CD4-positive, alpha-beta memory T cell (primary cell): ENCODE measurements at regions not wholly inside any gene's neighbourhood (a gene's known extent, or its start where the extent isn't known, plus 50 kb on each side); places are given as distances from the start of the nearest gene placed in this dataset.

Experiments
- CTCF ChIA-PET: fragments of 350-600 bp; sonication (Branson Sonifier 250); formaldehyde crosslinking; loops from one replicate; lab custom pipeline; 2021; ENCODE audit warnings: inconsistent platforms; ENCODE audit not compliant: partially characterized antibody; lab: Charles Lee
- POLR2A ChIA-PET: fragments of 350-600 bp; sonication (Branson Sonifier 250); formaldehyde crosslinking; loops from one replicate; lab custom pipeline; 2021; ENCODE audit not compliant: partially characterized antibody; lab: Charles Lee
- DNase-seq, 5 donors: peaks; one replicate each; pipeline versions ENCODE4 v3.0.0 to v3.0.0-alpha.2; 2020 to 2022; ENCODE audit warnings: mixed read lengths in 1 of 5
- H3K27ac ChIP-seq: one replicate; pipeline ENCODE4 v1.7.0; 2013; ENCODE audit warnings: low read depth, low read length
- H3K27me3 ChIP-seq: 2 replicates; pipeline ENCODE4 v1.7.0; 2013; ENCODE audit warnings: mild to moderate bottlenecking, low read length, moderate library complexity; ENCODE audit not compliant: insufficient read depth
- H3K36me3 ChIP-seq: 2 replicates; pipeline ENCODE4 v1.7.0; 2013; ENCODE audit warnings: mild to moderate bottlenecking, low read length, moderate library complexity; ENCODE audit not compliant: insufficient read depth
- H3K4me1 ChIP-seq: 2 replicates; pipeline ENCODE4 v1.7.0; 2013; ENCODE audit warnings: mild to moderate bottlenecking, low read length, moderate library complexity; ENCODE audit not compliant: insufficient read depth
- H3K4me3 ChIP-seq, 2 donors: one replicate each; pipeline ENCODE4 v1.7.0; 2013; ENCODE audit warnings: low read length in 2 of 2, mild to moderate bottlenecking in 1 of 2
- H3K9me3 ChIP-seq, 2 donors: one replicate each; pipeline ENCODE4 v1.7.0; 2013; ENCODE audit warnings: low read length in 2 of 2, control low read depth in 1 of 2; ENCODE audit not compliant: control insufficient read depth in 1 of 2
- H3K27ac Mint-ChIP-seq, 7 donors: one replicate each; pipeline ENCODE4 v1.8.0; 2020 to 2021; ENCODE audit warnings: mixed read lengths in 7 of 7, mild to moderate bottlenecking in 6 of 7, inconsistent platforms in 3 of 7, moderate library complexity in 3 of 7
- H3K27me3 Mint-ChIP-seq, 2 donors: one replicate each; pipeline ENCODE4 v1.8.0; 2020 to 2021; ENCODE audit warnings: mixed read lengths in 2 of 2
- H3K36me3 Mint-ChIP-seq, 2 donors: one replicate each; pipeline ENCODE4 v1.8.0; 2020 to 2021; ENCODE audit warnings: mixed read lengths in 2 of 2, inconsistent platforms in 1 of 2, mild to moderate bottlenecking in 1 of 2
- H3K4me1 Mint-ChIP-seq, 4 donors: one replicate each; pipeline ENCODE4 v1.8.0; 2020 to 2021; ENCODE audit warnings: mixed read lengths in 4 of 4, mild to moderate bottlenecking in 1 of 4
- H3K4me3 Mint-ChIP-seq, 8 donors: one replicate each; pipeline ENCODE4 v1.8.0; 2020 to 2021; ENCODE audit warnings: mixed read lengths in 8 of 8, mild to moderate bottlenecking in 7 of 8, moderate library complexity in 6 of 8, inconsistent platforms in 3 of 8
- H3K9me3 Mint-ChIP-seq, 8 donors: one replicate each; pipeline ENCODE4 v1.8.0; 2020 to 2021; ENCODE audit warnings: mixed read lengths in 8 of 8, mild to moderate bottlenecking in 5 of 8, inconsistent platforms in 3 of 8, moderate library complexity in 1 of 8
- intact Hi-C: fragments of 100-400 bp; cut with micrococcal nuclease; formaldehyde crosslinking; loops from one replicate; pipeline ENCODE4 v1.15.1; 2023

DNA sequence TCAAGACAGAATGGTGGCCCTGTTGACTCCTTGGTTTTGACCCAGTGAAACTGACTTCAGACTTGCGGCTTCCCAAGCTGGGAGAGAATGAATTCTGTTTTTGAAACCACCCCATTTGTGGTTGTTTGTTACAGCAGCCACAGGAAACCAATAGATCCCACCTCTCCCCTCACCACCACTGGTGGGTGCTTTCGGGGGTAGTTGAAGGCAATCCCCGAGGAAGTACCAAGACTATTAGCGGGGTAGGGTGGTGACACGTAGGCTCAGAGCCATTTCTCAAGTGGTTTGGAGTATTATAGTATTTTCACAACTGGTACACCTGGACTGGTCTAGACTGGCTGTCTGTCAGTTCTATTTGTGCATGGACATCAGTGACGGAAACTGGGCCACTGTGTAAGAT lies 189.1 kb upstream of the RBPJ start:
- Histone ChIP-seq H3K27me3 (no peaks in the 10 kb centered on the region), H3K27ac (peak overlapping the region; percentile 57), H3K9me3 (no peaks in the 10 kb centered on the region), H3K4me1 (peaks cover 32% of the 10 kb centered on the region), H3K36me3 (no peaks in the 10 kb centered on the region), H3K4me3 (no peak overlapping the region)
- peaks cover 20 to 52% (median 40%) of the 10 kb centered on the region in 4 donors for H3K4me1 Mint-ChIP-seq
- H3K27me3 Mint-ChIP-seq, result no peaks in the 10 kb centered on the region
- H3K27ac Mint-ChIP-seq, result peak overlapping the region; percentile 85 to 97 (median 92)
- H3K36me3 Mint-ChIP-seq, result peaks cover 2 to 4% of the 10 kb centered on the region in 2 donors
- DNase-seq, result peak; percentile 43 to 74 (median 55)
- POLR2A ChIA-PET, result interaction anchor here (1.6 kb wide), 1 partner anchor 43 kb away, joined by 3 read pairs; no protein-coding TSS in a partner anchor
- H3K4me3 Mint-ChIP-seq, result peak overlapping the region in 7 of 8 donors; percentile 29 to 74 (median 64)
- peaks cover 0 to 9% (median 3%) of the 10 kb centered on the region in 8 donors for H3K9me3 Mint-ChIP-seq
- CTCF ChIA-PET, result no interaction called here
- intact Hi-C loops, result loop anchor here (5.0 kb wide), 1 partner anchor 44 kb away; no protein-coding TSS in a partner anchor

DNA sequence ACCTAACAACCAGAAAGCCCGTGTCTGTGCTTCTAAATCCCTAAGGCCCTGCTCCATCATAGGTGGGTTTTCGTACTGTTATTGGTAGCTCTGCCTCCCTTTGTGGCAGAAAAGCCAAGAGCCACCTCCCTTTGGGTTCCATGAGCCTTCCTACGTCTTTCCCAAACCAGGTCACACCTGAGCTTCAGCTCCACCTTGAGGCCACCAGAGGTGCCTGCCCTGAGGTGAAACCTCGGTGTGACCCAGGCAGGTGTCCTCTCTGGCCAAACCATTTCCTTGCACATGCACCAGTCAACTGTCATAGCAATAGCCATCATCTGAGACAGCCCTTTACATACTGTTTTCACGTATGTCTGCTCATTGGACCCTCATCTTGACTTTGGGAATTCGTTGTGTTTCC lies 188.0 kb upstream of the RBPJ start:
- no peak overlapping the region for H3K27ac ChIP-seq
- POLR2A ChIA-PET, result interaction anchor here (0.9 to 1.1 kb wide), 2 partner anchors 9 to 51 kb away, joined by 3 read pairs; no protein-coding TSS in a partner anchor

DNA sequence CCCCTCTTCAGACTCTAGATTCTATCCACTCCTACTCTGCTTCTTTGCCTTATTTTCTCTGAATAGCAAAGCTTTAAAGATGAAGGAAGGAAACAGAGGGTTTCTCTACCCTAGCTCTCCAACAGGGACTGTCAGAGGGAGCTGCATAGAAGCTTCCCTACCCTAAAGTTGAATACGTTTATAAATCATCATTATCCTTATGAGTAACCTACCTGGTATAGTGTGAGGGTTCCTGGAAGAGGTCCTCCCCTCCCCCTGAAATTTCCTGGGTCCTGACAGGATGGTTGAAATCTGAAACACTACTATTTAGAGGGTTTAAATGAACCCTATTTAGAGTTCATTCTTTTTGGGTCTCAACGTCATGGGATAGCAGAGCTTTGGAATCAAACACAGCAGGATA lies 187.0 kb upstream of the RBPJ start:
- no peak overlapping the region for H3K27ac ChIP-seq
- CTCF ChIA-PET, result interaction anchor here (1.4 to 1.8 kb wide), 3 partner anchors 8 to 197 kb away, joined by 3 to 7 read pairs (median 4); no protein-coding TSS in a partner anchor
- H3K4me3 Mint-ChIP-seq, result peak overlapping the region in 1 of 8 donors; percentile 40
- no peaks in the 10 kb centered on the region for H3K9me3 ChIP-seq
- H3K27me3 ChIP-seq, result no peaks in the 10 kb centered on the region
- H3K27ac Mint-ChIP-seq, result peak overlapping the region in 6 of 7 donors; percentile 30 to 97 (median 85)
- H3K4me3 ChIP-seq, result no peak overlapping the region
- H3K27me3 Mint-ChIP-seq, result no peaks in the 10 kb centered on the region
- DNase-seq, result no peak
- no peaks in the 10 kb centered on the region for H3K36me3 ChIP-seq
- intact Hi-C loops, result loop anchor here (5.0 kb wide), 1 partner anchor 47 kb away; no protein-coding TSS in a partner anchor
- peaks cover 20 to 43% (median 37%) of the 10 kb centered on the region in 4 donors for H3K4me1 Mint-ChIP-seq
- H3K36me3 Mint-ChIP-seq, result peaks cover 2 to 4% of the 10 kb centered on the region in 2 donors
- H3K4me1 ChIP-seq, result peaks cover 32% of the 10 kb centered on the region
- H3K9me3 Mint-ChIP-seq, result peaks cover 0 to 4% (median under 1%) of the 10 kb centered on the region in 8 donors
- POLR2A ChIA-PET, result interaction anchor here (0.6 kb wide), 1 partner anchor 26 kb away, joined by 3 read pairs; no protein-coding TSS in a partner anchor

More for the DNA sequence above, 188.0 kb upstream of the RBPJ start:
- intact Hi-C loops, result loop anchor here (5.0 kb wide), 1 partner anchor 46 kb away; no protein-coding TSS in a partner anchor
- DNase-seq, result no peak
- Histone ChIP-seq H3K27me3 (no peaks in the 10 kb centered on the region), H3K9me3 (no peaks in the 10 kb centered on the region), H3K36me3 (no peaks in the 10 kb centered on the region), H3K4me1 (peaks cover 32% of the 10 kb centered on the region), H3K4me3 (no peak overlapping the region)
- H3K4me3 Mint-ChIP-seq, result peak overlapping the region in 6 of 8 donors; percentile 33 to 67 (median 58)
- CTCF ChIA-PET, result no interaction called here
- H3K4me1 Mint-ChIP-seq, result peaks cover 20 to 43% (median 37%) of the 10 kb centered on the region in 4 donors
- H3K27me3 Mint-ChIP-seq, result no peaks in the 10 kb centered on the region
- peak overlapping the region; percentile 82 to 97 (median 92) for H3K27ac Mint-ChIP-seq
- H3K9me3 Mint-ChIP-seq, result peaks cover 0 to 9% (median 2%) of the 10 kb centered on the region in 8 donors
- peaks cover 2 to 4% of the 10 kb centered on the region in 2 donors for H3K36me3 Mint-ChIP-seq

DNA sequence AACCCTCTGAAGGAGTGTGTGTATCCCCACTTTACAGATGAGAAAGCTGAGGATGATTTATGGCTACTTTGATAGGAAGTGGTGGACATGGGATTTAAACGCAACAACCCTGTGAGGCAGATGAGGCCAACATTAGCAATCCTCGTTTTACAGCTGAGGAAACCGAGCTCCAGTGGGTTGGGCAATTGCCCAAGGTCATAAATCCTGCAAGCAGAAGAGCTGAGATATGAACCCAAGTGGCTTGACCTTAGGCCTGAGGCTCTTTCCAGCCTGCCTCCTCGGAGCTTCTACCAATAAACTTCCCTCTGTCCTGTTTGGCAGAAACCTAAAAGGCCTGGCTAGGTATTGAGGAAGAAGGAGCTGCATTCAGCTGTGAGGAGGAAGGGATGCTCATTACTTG lies 185.5 kb upstream of the RBPJ start:
- H3K27me3 Mint-ChIP-seq, result no peaks in the 10 kb centered on the region
- ChIA-PET POLR2A (no interaction called here), CTCF (interaction anchor here (1.2 to 1.8 kb wide), 2 partner anchors 53 to 190 kb away, joined by 5 to 6 read pairs; no protein-coding TSS in a partner anchor)
- no peak for DNase-seq
- Histone ChIP-seq H3K36me3 (no peaks in the 10 kb centered on the region), H3K4me1 (peaks cover 28% of the 10 kb centered on the region), H3K27me3 (no peaks in the 10 kb centered on the region), H3K9me3 (no peaks in the 10 kb centered on the region), H3K4me3 (no peak overlapping the region), H3K27ac (no peak overlapping the region)
- H3K36me3 Mint-ChIP-seq, result peaks cover 2 to 3% of the 10 kb centered on the region in 2 donors
- no peak overlapping the region for H3K4me3 Mint-ChIP-seq
- peaks cover 18 to 39% (median 34%) of the 10 kb centered on the region in 4 donors for H3K4me1 Mint-ChIP-seq
- intact Hi-C loops, result no loop called here
- no peak overlapping the region for H3K27ac Mint-ChIP-seq
- H3K9me3 Mint-ChIP-seq, result peaks cover 0 to 3% (median 0%) of the 10 kb centered on the region in 8 donors

DNA sequence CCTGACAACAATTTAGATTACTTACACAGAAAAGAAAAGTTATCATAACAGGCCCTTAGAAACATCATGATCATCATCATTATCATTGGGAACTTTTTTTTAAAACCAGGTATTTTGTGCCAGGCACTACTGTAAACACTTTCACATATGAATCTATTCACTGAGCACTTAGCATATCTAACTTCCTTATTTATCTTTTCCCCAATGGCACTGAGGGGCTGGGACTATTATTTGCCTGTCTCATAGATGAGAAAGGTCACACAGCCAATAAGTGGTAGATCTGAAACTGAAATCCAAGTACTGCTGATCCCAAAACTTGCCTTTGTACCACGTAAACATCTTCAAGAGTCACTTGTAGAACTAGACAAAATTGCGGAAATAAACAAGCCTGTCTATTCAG lies 184.2 kb upstream of the RBPJ start:
- H3K9me3 ChIP-seq, result no peaks in the 10 kb centered on the region
- no peak for DNase-seq
- H3K4me3 ChIP-seq, result no peak overlapping the region
- Mint-ChIP-seq H3K27ac (no peak overlapping the region), H3K27me3 (no peaks in the 10 kb centered on the region), H3K9me3 (peaks cover 0 to 3% (median 0%) of the 10 kb centered on the region in 8 donors), H3K4me3 (no peak overlapping the region), H3K4me1 (peaks cover 10 to 32% (median 23%) of the 10 kb centered on the region in 4 donors), H3K36me3 (no peaks in the 10 kb centered on the region)
- peaks cover 17% of the 10 kb centered on the region for H3K4me1 ChIP-seq
- ChIA-PET CTCF (no interaction called here), POLR2A (no interaction called here)
- no peak overlapping the region for H3K27ac ChIP-seq
- no peaks in the 10 kb centered on the region for H3K36me3 ChIP-seq
- no peaks in the 10 kb centered on the region for H3K27me3 ChIP-seq
- intact Hi-C loops, result no loop called here

DNA sequence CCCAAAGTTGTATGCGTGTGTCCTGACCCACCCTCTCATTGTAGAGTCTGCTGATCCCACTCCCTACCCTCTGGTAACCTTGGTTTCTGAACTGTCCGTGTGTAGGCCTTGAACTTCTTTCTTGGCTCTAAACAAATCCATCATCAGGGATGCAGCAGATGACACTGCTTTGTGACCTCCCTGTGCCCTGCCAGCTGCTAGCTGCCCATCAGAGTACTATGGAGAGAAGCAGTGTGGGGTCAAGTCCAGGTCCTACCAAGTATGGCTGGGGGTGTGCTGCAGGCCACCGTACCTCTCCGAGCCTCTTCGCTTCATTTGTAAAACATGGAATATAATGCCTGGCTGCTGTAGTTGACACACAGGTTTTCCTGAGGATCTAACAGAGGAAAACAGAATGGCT lies 183.5 kb upstream of the RBPJ start:
- peaks cover 6 to 32% (median 18%) of the 10 kb centered on the region in 4 donors for H3K4me1 Mint-ChIP-seq
- H3K27ac ChIP-seq, result no peak overlapping the region
- H3K36me3 Mint-ChIP-seq, result no peaks in the 10 kb centered on the region
- intact Hi-C loops, result no loop called here
- H3K4me1 ChIP-seq, result peaks cover 10% of the 10 kb centered on the region
- no peaks in the 10 kb centered on the region for H3K27me3 ChIP-seq
- no peak overlapping the region for H3K4me3 Mint-ChIP-seq
- CTCF ChIA-PET, result no interaction called here
- H3K4me3 ChIP-seq, result no peak overlapping the region
- H3K27me3 Mint-ChIP-seq, result no peaks in the 10 kb centered on the region
- H3K36me3 ChIP-seq, result no peaks in the 10 kb centered on the region
- H3K27ac Mint-ChIP-seq, result no peak overlapping the region
- DNase-seq, result no peak
- peaks cover 0 to 3% (median 0%) of the 10 kb centered on the region in 8 donors for H3K9me3 Mint-ChIP-seq
- H3K9me3 ChIP-seq, result no peaks in the 10 kb centered on the region
- POLR2A ChIA-PET, result no interaction called here

DNA sequence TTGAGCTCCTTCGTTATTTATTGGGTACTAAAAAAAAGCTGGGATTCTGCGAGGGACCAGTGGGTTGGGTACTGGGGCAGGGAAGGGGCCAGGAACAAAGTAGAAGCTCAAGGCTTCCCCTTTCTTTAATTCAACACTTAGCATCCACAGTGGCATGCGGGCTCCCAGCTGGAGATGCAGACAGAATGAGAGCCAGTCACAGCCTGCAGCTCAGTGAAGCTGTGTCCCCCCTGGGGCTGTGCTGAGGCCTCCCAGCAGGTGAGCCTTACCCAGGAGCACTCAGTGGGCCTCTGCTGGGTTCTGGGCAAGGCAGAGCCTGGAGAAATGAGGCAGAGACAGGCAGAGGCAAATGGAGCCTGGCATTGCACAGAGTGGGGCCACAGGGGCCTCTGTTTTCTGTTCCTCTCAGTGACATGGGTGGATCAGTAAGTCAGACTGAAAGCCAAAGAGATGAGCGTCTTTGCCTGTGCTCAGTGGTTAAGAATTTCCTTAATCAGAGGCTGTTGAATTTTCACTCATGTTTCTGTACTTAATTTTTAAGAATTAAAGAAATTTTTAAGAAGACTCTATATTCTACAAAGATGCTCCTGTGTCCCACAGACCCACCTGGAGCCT lies 181.4 kb upstream of the RBPJ start:
- no peak overlapping the region for H3K4me3 ChIP-seq
- ChIA-PET POLR2A (no interaction called here), CTCF (interaction anchor here (2.2 kb wide), 1 partner anchor 11 kb away, joined by 6 read pairs; no protein-coding TSS in a partner anchor)
- no peaks in the 10 kb centered on the region for H3K9me3 ChIP-seq
- intact Hi-C loops, result no loop called here
- H3K4me1 Mint-ChIP-seq, result peaks cover 0 to 17% (median 6%) of the 10 kb centered on the region in 4 donors
- H3K36me3 Mint-ChIP-seq, result no peaks in the 10 kb centered on the region
- no peaks in the 10 kb centered on the region for H3K27me3 ChIP-seq
- H3K36me3 ChIP-seq, result no peaks in the 10 kb centered on the region
- H3K9me3 Mint-ChIP-seq, result peaks cover 0 to 2% (median 0%) of the 10 kb centered on the region in 8 donors
- no peak overlapping the region for H3K27ac ChIP-seq
- H3K27ac Mint-ChIP-seq, result peak overlapping the region in 2 of 7 donors; percentile 14 to 74
- no peaks in the 10 kb centered on the region for H3K4me1 ChIP-seq
- no peak overlapping the region for H3K4me3 Mint-ChIP-seq
- no peak for DNase-seq
- peaks cover 0 to 2% of the 10 kb centered on the region in 2 donors for H3K27me3 Mint-ChIP-seq
